ENCODE measurements at regions not wholly inside any gene's neighbourhood (a gene's known extent, or its start where the extent isn't known, plus 50 kb on each side); places are given as distances from the start of the nearest gene placed in this dataset.

- TF ChIP-seq CTCF (IDR thresholded peaks at IDR 0.05 in 2 of 3, conservative IDR thresholded peaks at IDR 0.05 in 1 of 3; ENCODE audit: borderline replicate concordance in 1 of 3, insufficient read depth in 1 of 3, low read depth in 2 of 3, low read length in 2 of 3) (no peak), EZH2phosphoT487 (IDR thresholded peaks at IDR 0.05; ENCODE audit: borderline replicate concordance) (no peak)
Observed at GRCh38 chr6:164099269-164099865, 684.8 kb downstream of the QKI start (continued).

GRCh38 chr6:164098857-164099267 is 684.3 kb downstream of the QKI start:
- CTCF ChIA-PET, result no interaction called here
- TF ChIP-seq, protein P1, sequence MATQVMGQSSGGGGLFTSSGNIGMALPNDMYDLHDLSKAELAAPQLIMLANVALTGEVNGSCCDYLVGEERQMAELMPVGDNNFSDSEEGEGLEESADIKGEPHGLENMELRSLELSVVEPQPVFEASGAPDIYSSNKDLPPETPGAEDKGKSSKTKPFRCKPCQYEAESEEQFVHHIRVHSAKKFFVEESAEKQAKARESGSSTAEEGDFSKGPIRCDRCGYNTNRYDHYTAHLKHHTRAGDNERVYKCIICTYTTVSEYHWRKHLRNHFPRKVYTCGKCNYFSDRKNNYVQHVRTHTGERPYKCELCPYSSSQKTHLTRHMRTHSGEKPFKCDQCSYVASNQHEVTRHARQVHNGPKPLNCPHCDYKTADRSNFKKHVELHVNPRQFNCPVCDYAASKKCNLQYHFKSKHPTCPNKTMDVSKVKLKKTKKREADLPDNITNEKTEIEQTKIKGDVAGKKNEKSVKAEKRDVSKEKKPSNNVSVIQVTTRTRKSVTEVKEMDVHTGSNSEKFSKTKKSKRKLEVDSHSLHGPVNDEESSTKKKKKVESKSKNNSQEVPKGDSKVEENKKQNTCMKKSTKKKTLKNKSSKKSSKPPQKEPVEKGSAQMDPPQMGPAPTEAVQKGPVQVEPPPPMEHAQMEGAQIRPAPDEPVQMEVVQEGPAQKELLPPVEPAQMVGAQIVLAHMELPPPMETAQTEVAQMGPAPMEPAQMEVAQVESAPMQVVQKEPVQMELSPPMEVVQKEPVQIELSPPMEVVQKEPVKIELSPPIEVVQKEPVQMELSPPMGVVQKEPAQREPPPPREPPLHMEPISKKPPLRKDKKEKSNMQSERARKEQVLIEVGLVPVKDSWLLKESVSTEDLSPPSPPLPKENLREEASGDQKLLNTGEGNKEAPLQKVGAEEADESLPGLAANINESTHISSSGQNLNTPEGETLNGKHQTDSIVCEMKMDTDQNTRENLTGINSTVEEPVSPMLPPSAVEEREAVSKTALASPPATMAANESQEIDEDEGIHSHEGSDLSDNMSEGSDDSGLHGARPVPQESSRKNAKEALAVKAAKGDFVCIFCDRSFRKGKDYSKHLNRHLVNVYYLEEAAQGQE (IDR thresholded peaks at IDR 0.05; ENCODE audit: low read depth), result no peak
- TF ChIP-seq EZH2 (IDR thresholded peaks at IDR 0.05) (no peak), SRF (IDR thresholded peaks at IDR 0.05; ENCODE audit: low read depth) (no peak), TCF7L2 (IDR thresholded peaks at IDR 0.05; ENCODE audit: borderline replicate concordance, extremely low read depth, insufficient read depth, insufficient read length) (no peak)
- intact Hi-C loops (cut with micrococcal nuclease), result no loop called here
- DNase-seq (ENCODE audit: low read depth, low spot score), result no peak
- H4K20me1 ChIP-seq (ENCODE audit: insufficient read depth), result no peaks in the 10 kb centered on the region
- no peaks in the 10 kb centered on the region for H3K4me1 ChIP-seq (ENCODE audit: control insufficient read depth in 1 of 2, insufficient read depth in 2 of 2, low read length in 2 of 2)
- no peaks in the 10 kb centered on the region for H3K79me2 ChIP-seq (ENCODE audit: insufficient read depth, low read length)
- no peak overlapping the region for H3K9ac ChIP-seq (ENCODE audit: low read length)
- BruUV-seq (replicated peaks), result no TSS peak
- no peaks in the 10 kb centered on the region for H3K27me3 ChIP-seq (ENCODE audit: insufficient read depth, low read length)
- H3K27ac ChIP-seq (ENCODE audit: low read depth, low read length), result no peak overlapping the region
- POLR2A ChIA-PET, result no interaction called here
- no peak overlapping the region for H3K4me3 ChIP-seq (replicated peaks in 1 of 2; ENCODE audit: low read depth in 1 of 2, low read length in 2 of 2)
- H3K36me3 ChIP-seq (ENCODE audit: control insufficient read depth in 1 of 2, insufficient read depth in 2 of 2, low read length in 2 of 2), result no peaks in the 10 kb centered on the region
- ATAC-seq, result no peak
- no peak overlapping the region for H2AFZ ChIP-seq (ENCODE audit: low read depth, low read length, poor library complexity, severe bottlenecking)
- peaks cover 0 to 11% of the 10 kb centered on the region in 2 experiments; a peak in 1 of 4 replicates for H3K9me3 ChIP-seq (ENCODE audit: control insufficient read depth in 1 of 2, insufficient read depth in 1 of 2, low read depth in 1 of 2, low read length in 2 of 2)
- RAD21 ChIA-PET (ENCODE audit: low non-redundant PET in 1 of 2, low total read pairs in 2 of 2, uncharacterized antibody in 2 of 2, unreplicated experiment in 2 of 2), result no interaction called here
- H3K4me2 ChIP-seq (ENCODE audit: low read length), result no peak overlapping the region
- no peaks in the 10 kb centered on the region for H3K9me2 ChIP-seq (ENCODE audit: insufficient read depth)
